H1 (cell line): ENCODE measurements at regions not wholly inside any gene's neighbourhood (a gene's known extent, or its start where the extent isn't known, plus 50 kb on each side); places are given as distances from the start of the nearest gene placed in this dataset.
A peak's percentile ranks its signal among the peaks of the same experiment; 100 is the strongest.

Source experiments
- CTCF ChIA-PET: fragments of 300-600 bp; sonication (Branson Sonifier 250); formaldehyde crosslinking; loops from one replicate; lab custom pipeline; 2021; ENCODE audit not compliant: partially characterized antibody; lab: Charles Lee
- POLR2A ChIA-PET: fragments of 300-600 bp; sonication (Branson Sonifier 250); formaldehyde crosslinking; loops from one replicate; lab custom pipeline; 2021; ENCODE audit warnings: inconsistent platforms; ENCODE audit not compliant: partially characterized antibody; lab: Charles Lee
- DNase-seq, 2 experiments: peaks; one replicate each; pipeline versions ENCODE4 v3.0.0 to v3.0.0-alpha.2; 2010 to 2022; ENCODE audit warnings: low spot score in 2 of 2, low read depth in 1 of 2, mixed read lengths in 1 of 2
- FAIRE-seq: peaks from 2 replicates; lab custom pipeline; 2011; peaks lifted over from hg19 to GRCh38; lab: Jason Lieb, UNC
- H2AFZ ChIP-seq: 2 replicates; pipeline ENCODE4 v1.8.1; 2012; ENCODE audit warnings: low read length, inconsistent platforms
- H2AK5ac ChIP-seq: 2 replicates; pipeline ENCODE4 v1.6.1; 2013; ENCODE audit warnings: low read depth, low read length
- H2BK120ac ChIP-seq: replicated peaks from 2 replicates; pipeline ENCODE3; 2013; ENCODE audit warnings: low read depth, low read length, inconsistent platforms
- H2BK12ac ChIP-seq: 2 replicates; pipeline ENCODE4 v1.6.1; 2013; ENCODE audit warnings: low read depth, low read length
- H2BK15ac ChIP-seq: 2 replicates; pipeline ENCODE4 v1.6.1; 2013; ENCODE audit warnings: low read length
- H2BK20ac ChIP-seq: 2 replicates; pipeline ENCODE4 v1.6.1; 2013; ENCODE audit warnings: low read length
- H2BK5ac ChIP-seq: 2 replicates; pipeline ENCODE4 v1.6.1; 2013; ENCODE audit warnings: low read depth, low read length
- H3K14ac ChIP-seq: 2 replicates; pipeline ENCODE4 v1.6.1; 2013; ENCODE audit warnings: inconsistent platforms; ENCODE audit not compliant: insufficient read length
- H3K18ac ChIP-seq: 2 replicates; pipeline ENCODE4 v1.6.1; 2013; ENCODE audit warnings: low read length; ENCODE audit errors: extremely low read depth
- H3K23ac ChIP-seq: 2 replicates; pipeline ENCODE4 v1.6.1; 2013; ENCODE audit warnings: inconsistent platforms; ENCODE audit not compliant: insufficient read length
- H3K23me2 ChIP-seq: 2 replicates; pipeline ENCODE4 v1.6.1; 2013; ENCODE audit warnings: low read depth, low read length
- H3K27ac ChIP-seq: 2 replicates; pipeline ENCODE4 v1.6.1; 2011; ENCODE audit warnings: low read depth, low read length, inconsistent platforms
- H3K27me3 ChIP-seq, 4 experiments: replicated peaks in 1 of 4; 1 replicate in 1 of 4; 2 replicates in 3 of 4; pipeline versions ENCODE4 v1.6.1 to v1.8.1; 2011 to 2013; ENCODE audit warnings: low read length in 3 of 4, mild to moderate bottlenecking in 3 of 4, inconsistent platforms in 2 of 4, mixed read lengths in 2 of 4, moderate library complexity in 1 of 4; ENCODE audit not compliant: control insufficient read depth in 3 of 4, insufficient read depth in 3 of 4; ENCODE audit errors: extremely low read depth in 1 of 4
- H3K36me3 ChIP-seq, 4 experiments: 2 replicates each; pipeline versions ENCODE4 v1.6.1 to v1.8.1; 2011 to 2013; ENCODE audit warnings: mild to moderate bottlenecking in 4 of 4, low read length in 3 of 4, moderate library complexity in 2 of 4, control low read depth in 1 of 4, inconsistent platforms in 1 of 4; ENCODE audit not compliant: insufficient read depth in 4 of 4, control insufficient read depth in 2 of 4
- H3K4ac ChIP-seq: replicated peaks from 2 replicates; pipeline ENCODE3; 2013; ENCODE audit warnings: low read length, low read depth, mixed read lengths, inconsistent platforms; ENCODE audit not compliant: insufficient read length
- H3K4me1 ChIP-seq, 4 experiments: replicated peaks in 1 of 4; 1 replicate in 1 of 4; 2 replicates in 3 of 4; pipeline versions ENCODE4 v1.6.1 to v1.8.1; 2011 to 2013; ENCODE audit warnings: low read length in 3 of 4, inconsistent platforms in 2 of 4, mixed read lengths in 1 of 4; ENCODE audit not compliant: insufficient read depth in 4 of 4, control insufficient read depth in 3 of 4
- H3K4me2 ChIP-seq, 2 experiments: 2 replicates each; pipeline versions ENCODE4 v1.6.1 to v1.8.1; 2011 to 2013; ENCODE audit warnings: low read depth in 2 of 2, low read length in 2 of 2, control low read depth in 1 of 2, inconsistent platforms in 1 of 2, mild to moderate bottlenecking in 1 of 2; ENCODE audit not compliant: insufficient read depth in 1 of 2
- H3K4me3 ChIP-seq, 4 experiments: fragments of 200-600, 300-600 bp in 1 of 4; sonication (generic), shearing (Covaris generic), sonication (Bioruptor Twin) in 1 of 4; 2 replicates each; pipeline versions ENCODE4 v1.5.1 to v1.8.1; 2011 to 2016; ENCODE audit warnings: low read length in 4 of 4, low read depth in 3 of 4, control low read depth in 2 of 4, inconsistent platforms in 2 of 4, mild to moderate bottlenecking in 2 of 4, mixed read lengths in 1 of 4, moderate library complexity in 1 of 4; ENCODE audit not compliant: insufficient read depth in 2 of 4; ENCODE audit errors: extremely low read depth in 1 of 4
- H3K56ac ChIP-seq: replicated peaks from 2 replicates; pipeline ENCODE3; 2013; ENCODE audit warnings: low read depth, mild to moderate bottlenecking, mixed read lengths, low read length, inconsistent platforms; ENCODE audit not compliant: insufficient read length
- H3K79me1 ChIP-seq: 2 replicates; pipeline ENCODE4 v1.6.1; 2013; ENCODE audit warnings: low read depth, low read length, control low read depth
- H3K79me2 ChIP-seq, 2 experiments: 2 replicates each; pipeline versions ENCODE4 v1.6.1 to v1.8.1; 2012 to 2013; ENCODE audit warnings: low read length in 2 of 2, mild to moderate bottlenecking in 2 of 2, inconsistent platforms in 1 of 2; ENCODE audit not compliant: insufficient read depth in 2 of 2, control insufficient read depth in 1 of 2
- H3K9ac ChIP-seq, 4 experiments: replicated peaks in 1 of 4; 1 replicate in 1 of 4; 2 replicates in 3 of 4; pipeline versions ENCODE4 v1.6.1 to v1.8.1; 2011 to 2013; ENCODE audit warnings: low read depth in 3 of 4, low read length in 3 of 4, control low read depth in 2 of 4, mild to moderate bottlenecking in 2 of 4, moderate library complexity in 2 of 4, inconsistent platforms in 1 of 4; ENCODE audit errors: extremely low read depth in 1 of 4
- H3K9me3 ChIP-seq, 2 experiments: 2 replicates each; pipeline versions ENCODE4 v1.6.1 to v1.8.1; 2012 to 2013; ENCODE audit warnings: mild to moderate bottlenecking in 2 of 2, moderate library complexity in 2 of 2, control low read depth in 1 of 2, inconsistent platforms in 1 of 2, low read depth in 1 of 2, low read length in 1 of 2, mixed read lengths in 1 of 2; ENCODE audit not compliant: insufficient read depth in 2 of 2
- H4K20me1 ChIP-seq, 2 experiments: replicated peaks in 1 of 2; 2 replicates each; pipeline versions ENCODE3 to v1.8.1; 2011 to 2013; ENCODE audit warnings: inconsistent platforms in 2 of 2, low read length in 2 of 2, mild to moderate bottlenecking in 1 of 2; ENCODE audit not compliant: insufficient read depth in 2 of 2, control insufficient read depth in 1 of 2
- H4K5ac ChIP-seq: 2 replicates; pipeline ENCODE4 v1.6.1; 2013; ENCODE audit warnings: low read length, low read depth, mixed read lengths, inconsistent platforms; ENCODE audit not compliant: insufficient read length
- H4K8ac ChIP-seq: 2 replicates; pipeline ENCODE4 v1.8.0; 2013; ENCODE audit warnings: mild to moderate bottlenecking, moderate library complexity, low read length, inconsistent platforms; ENCODE audit not compliant: insufficient read depth; ENCODE audit errors: extremely low read depth
- H4K91ac ChIP-seq: replicated peaks from 2 replicates; pipeline ENCODE3; 2013; ENCODE audit warnings: low read length, mixed read lengths, inconsistent platforms; ENCODE audit not compliant: insufficient read length
- CTBP2 ChIP-seq: IDR thresholded peaks from 2 replicates; pipeline ENCODE4 v1.7.0; 2011; ENCODE audit warnings: borderline replicate concordance, mild to moderate bottlenecking, moderate library complexity, mixed read lengths, low read length; ENCODE audit not compliant: insufficient read depth, insufficient read length
- JUND ChIP-seq: IDR thresholded peaks from 2 replicates; pipeline ENCODE4 v1.6.1; 2011; ENCODE audit warnings: mild to moderate bottlenecking, improper control_type of control experiment, low read length
- RAD21 ChIP-seq, 2 experiments: IDR thresholded peaks in 1 of 2; conservative IDR thresholded peaks in 1 of 2; 2 replicates each; pipeline ENCODE4 v1.6.1; 2011; ENCODE audit warnings: low read depth in 2 of 2, low read length in 2 of 2, improper control_type of control experiment in 1 of 2, inconsistent platforms in 1 of 2, mild to moderate bottlenecking in 1 of 2, moderate library complexity in 1 of 2
- RXRA ChIP-seq: IDR thresholded peaks from 2 replicates; pipeline ENCODE4 v1.6.1; 2011; ENCODE audit warnings: low read depth, mild to moderate bottlenecking, low read length, moderate library complexity; ENCODE audit not compliant: insufficient read depth
- SP2 ChIP-seq: IDR thresholded peaks from 2 replicates; pipeline ENCODE4 v1.6.1; 2012; ENCODE audit warnings: mild to moderate bottlenecking, low read length, inconsistent platforms
- WGBS, 2 experiments: shearing (Covaris generic) in 1 of 2; methylation state at CpG; one replicate each; pipeline versions ENCODE4 v1.1.6 to v1.1.7; 2013 to 2015; ENCODE audit warnings: low lambda C conversion rate in 2 of 2, mixed read lengths in 2 of 2, inconsistent platforms in 1 of 2, low coverage in 1 of 2, missing lambda C conversion rate in 1 of 2; ENCODE audit not compliant: insufficient replicate concordance in 2 of 2, insufficient coverage in 1 of 2, insufficient read length in 1 of 2; ENCODE audit errors: extremely low coverage in 1 of 2, missing lambda C conversion rate in 1 of 2; 5-methylcytosine and 5-hydroxymethylcytosine counted together
- TF ChIP-seq, protein P1 (sequence below): IDR thresholded peaks from 2 replicates; pipeline ENCODE4 v1.6.1; 2011; ENCODE audit warnings: low read length, improper control_type of control experiment
- TF ChIP-seq, protein P2 (sequence below), 3 experiments: IDR thresholded peaks; 1 replicate in 2 of 3; 2 replicates in 1 of 3; pipeline versions ENCODE4 v1.5.1 to v1.6.1; 2011; ENCODE audit warnings: low read length in 3 of 3, mild to moderate bottlenecking in 3 of 3, inconsistent platforms in 2 of 3, low read depth in 1 of 3, moderate library complexity in 1 of 3; ENCODE audit not compliant: insufficient read depth in 1 of 3; ENCODE audit errors: control extremely low read depth in 1 of 3

DNA sequence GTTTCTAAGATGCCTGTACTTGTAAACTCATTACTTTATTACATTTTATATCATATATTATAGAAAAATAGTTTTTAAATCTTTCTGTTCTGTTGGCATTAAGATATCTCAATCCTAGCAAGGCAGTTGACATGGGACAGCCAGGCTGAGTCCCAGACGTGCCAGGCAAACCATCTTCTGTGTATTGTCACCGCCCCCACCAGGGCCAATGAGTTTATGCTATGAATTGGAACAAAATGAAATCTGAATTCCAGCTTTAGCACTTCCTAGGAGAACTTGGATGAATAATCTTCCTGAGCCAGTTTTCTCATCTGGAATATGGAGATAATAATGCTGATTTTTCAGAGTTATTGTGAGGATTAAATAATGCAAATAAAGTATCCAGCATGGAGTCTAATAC, 79.9 kb upstream of the GSX1 start:
- no peak overlapping the region for H3K27ac ChIP-seq
- H3K79me1 ChIP-seq, result no peaks in the 10 kb centered on the region
- no peak overlapping the region for H3K23ac ChIP-seq
- no peak overlapping the region for H3K4ac ChIP-seq
- no peak overlapping the region for H2BK5ac ChIP-seq
- no peak overlapping the region for H3K18ac ChIP-seq
- POLR2A ChIA-PET, result no interaction called here
- H3K23me2 ChIP-seq, result no peaks in the 10 kb centered on the region
- CTCF ChIA-PET, result interaction anchor here (0.9 to 1.4 kb wide), 2 partner anchors 11 to 229 kb away, joined by 3 read pairs; no protein-coding TSS in a partner anchor
- no peak overlapping the region for H3K56ac ChIP-seq
- no peaks in the 10 kb centered on the region for H3K27me3 ChIP-seq
- H2BK12ac ChIP-seq, result no peak overlapping the region
- 84% methylated on average over 2 of the region's 2 CpGs; no CpG with 5 or more reads in 1 of the 2 experiments for WGBS, 2 experiments
- no peak overlapping the region for H4K5ac ChIP-seq
- no peak for DNase-seq
- no peak overlapping the region for H3K4me3 ChIP-seq
- H3K9ac ChIP-seq, result no peak overlapping the region
- no peak overlapping the region for H2BK15ac ChIP-seq
- H3K4me2 ChIP-seq, result no peak overlapping the region
- TF ChIP-seq, protein P1, sequence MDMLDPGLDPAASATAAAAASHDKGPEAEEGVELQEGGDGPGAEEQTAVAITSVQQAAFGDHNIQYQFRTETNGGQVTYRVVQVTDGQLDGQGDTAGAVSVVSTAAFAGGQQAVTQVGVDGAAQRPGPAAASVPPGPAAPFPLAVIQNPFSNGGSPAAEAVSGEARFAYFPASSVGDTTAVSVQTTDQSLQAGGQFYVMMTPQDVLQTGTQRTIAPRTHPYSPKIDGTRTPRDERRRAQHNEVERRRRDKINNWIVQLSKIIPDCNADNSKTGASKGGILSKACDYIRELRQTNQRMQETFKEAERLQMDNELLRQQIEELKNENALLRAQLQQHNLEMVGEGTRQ, result no peak
- TF ChIP-seq SP2 (no peak), JUND (no peak), RXRA (no peak), RAD21 (IDR thresholded peaks at IDR 0.05 in 1 of 2, conservative IDR thresholded peaks at IDR 0.05 in 1 of 2; ENCODE audit: low read depth in 2 of 2, low read length in 2 of 2) (peak; percentile 16 to 49; a peak in 3 of 4 replicates), CTBP2 (no peak)
- TF ChIP-seq, protein P2, sequence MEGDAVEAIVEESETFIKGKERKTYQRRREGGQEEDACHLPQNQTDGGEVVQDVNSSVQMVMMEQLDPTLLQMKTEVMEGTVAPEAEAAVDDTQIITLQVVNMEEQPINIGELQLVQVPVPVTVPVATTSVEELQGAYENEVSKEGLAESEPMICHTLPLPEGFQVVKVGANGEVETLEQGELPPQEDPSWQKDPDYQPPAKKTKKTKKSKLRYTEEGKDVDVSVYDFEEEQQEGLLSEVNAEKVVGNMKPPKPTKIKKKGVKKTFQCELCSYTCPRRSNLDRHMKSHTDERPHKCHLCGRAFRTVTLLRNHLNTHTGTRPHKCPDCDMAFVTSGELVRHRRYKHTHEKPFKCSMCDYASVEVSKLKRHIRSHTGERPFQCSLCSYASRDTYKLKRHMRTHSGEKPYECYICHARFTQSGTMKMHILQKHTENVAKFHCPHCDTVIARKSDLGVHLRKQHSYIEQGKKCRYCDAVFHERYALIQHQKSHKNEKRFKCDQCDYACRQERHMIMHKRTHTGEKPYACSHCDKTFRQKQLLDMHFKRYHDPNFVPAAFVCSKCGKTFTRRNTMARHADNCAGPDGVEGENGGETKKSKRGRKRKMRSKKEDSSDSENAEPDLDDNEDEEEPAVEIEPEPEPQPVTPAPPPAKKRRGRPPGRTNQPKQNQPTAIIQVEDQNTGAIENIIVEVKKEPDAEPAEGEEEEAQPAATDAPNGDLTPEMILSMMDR (IDR thresholded peaks at IDR 0.05; ENCODE audit: control extremely low read depth in 1 of 3, insufficient read depth in 1 of 3, low read depth in 1 of 3, low read length in 3 of 3), result peak in 1 of 3 experiments; percentile 17; a peak in 2 of 4 replicates
- H3K79me2 ChIP-seq, result no peaks in the 10 kb centered on the region
- H4K91ac ChIP-seq, result no peak overlapping the region
- no peak overlapping the region for H2AK5ac ChIP-seq
- H3K9me3 ChIP-seq, result no peaks in the 10 kb centered on the region
- no peaks in the 10 kb centered on the region for H4K20me1 ChIP-seq
- no peak overlapping the region for H2BK120ac ChIP-seq
- H3K36me3 ChIP-seq, result no peaks in the 10 kb centered on the region
- no peak overlapping the region for H3K14ac ChIP-seq
- H4K8ac ChIP-seq, result no peak overlapping the region
- no peak overlapping the region for H2BK20ac ChIP-seq
- no peak for FAIRE-seq
- no peak overlapping the region for H2AFZ ChIP-seq
- peaks cover 0 to 5% (median under 1%) of the 10 kb centered on the region in 4 experiments; a peak in 1 of 7 replicates for H3K4me1 ChIP-seq
